ENCODE measurements at regions not wholly inside any gene's neighbourhood (a gene's known extent, or its start where the extent isn't known, plus 50 kb on each side); places are given as distances from the start of the nearest gene placed in this dataset.

GRCh38 chr1:185431612-185432011 is 114.6 kb upstream of the IVNS1ABP start:
- no peak for TF ChIP-seq CTCF (IDR thresholded peaks at IDR 0.05)
- TF ChIP-seq POLR2A (IDR thresholded peaks at IDR 0.05), result no peak
